ENCODE measurements at regions not wholly inside any gene's neighbourhood (a gene's known extent, or its start where the extent isn't known, plus 50 kb on each side); places are given as distances from the start of the nearest gene placed in this dataset.
"Not testable (repeated sequence)": the region's sequence is repeated elsewhere in the genome, so short reads cannot be mapped to it uniquely, and the experiment has no call there.

DNA sequence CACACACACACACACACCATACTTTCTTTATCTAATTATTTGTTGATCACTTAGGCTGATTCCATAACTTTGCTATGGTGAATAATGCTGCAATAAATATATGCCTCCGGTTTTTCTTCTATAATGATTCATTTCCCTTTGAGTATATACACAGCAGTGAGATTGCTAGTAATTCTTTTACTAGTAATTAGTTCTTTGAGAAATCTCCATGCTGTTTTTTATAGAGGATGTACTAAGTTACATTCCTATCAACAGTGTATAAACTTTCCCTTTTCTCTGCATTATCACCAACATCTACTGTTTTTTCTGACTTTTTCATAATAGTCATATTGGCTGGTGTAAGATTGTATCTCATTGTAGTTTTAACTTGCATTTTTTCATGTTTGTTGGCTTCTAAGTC lies 1405.1 kb downstream of the PCDH9 start:
- DNase-seq (ENCODE audit: low spot score): no peak

DNA sequence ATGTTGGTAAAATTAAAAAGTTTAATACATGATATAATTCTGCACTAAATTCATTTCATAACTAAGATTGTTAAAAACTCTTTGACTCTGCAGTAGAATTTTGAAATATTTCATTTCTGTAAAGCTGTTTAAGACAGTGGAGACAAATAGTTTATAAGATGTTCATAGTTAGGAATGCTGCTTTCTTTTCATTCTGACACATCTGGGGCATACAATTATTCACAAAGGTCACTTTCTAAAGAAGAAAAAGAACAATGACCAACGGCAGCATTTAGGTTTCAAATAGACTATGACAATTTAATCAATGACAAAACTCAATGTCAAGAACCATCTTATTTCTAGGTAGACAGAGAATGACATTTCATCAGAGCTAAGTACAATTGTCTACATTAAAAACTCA lies 1422.1 kb downstream of the PCDH9 start:
- no peak for DNase-seq (ENCODE audit: low spot score)

DNA sequence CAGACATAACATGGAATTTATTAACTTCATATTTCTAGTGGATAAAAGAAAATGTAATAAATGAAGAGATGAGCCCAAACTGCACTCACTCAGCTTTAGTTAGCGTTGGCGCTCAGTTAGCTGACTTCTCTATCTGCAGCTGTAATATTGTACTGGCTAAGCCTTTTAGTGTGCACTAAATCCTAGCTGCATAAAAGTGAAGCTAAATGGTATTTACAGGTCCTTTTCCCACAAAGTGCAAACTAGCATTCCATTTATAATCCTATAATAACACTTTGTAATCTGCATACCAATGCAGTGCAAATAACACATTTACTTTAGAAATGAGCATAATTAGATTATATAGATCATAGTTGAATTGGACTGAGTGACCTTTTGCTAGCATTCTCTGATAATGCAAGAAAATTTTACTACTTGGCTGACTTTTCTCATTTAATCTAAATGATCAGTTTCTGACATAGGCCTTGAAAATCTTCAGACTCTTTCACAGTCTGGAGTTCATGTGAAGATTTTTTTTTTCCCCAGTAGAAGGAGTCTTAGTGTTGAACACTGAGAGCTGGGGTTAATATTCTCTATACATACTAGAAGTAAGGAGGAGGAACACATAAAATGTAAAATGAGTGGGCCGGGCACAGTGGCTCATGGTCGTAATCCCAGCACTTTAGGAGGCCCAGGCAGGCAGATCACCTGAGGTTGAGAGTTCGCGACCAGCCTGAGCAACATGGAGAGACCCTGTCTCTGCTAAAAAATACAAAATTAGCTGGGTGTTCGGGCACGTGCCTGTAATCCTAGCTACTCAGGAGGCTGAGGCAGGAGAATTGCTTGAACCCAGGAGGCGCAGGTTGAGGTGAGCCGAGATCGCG lies 1426.4 kb downstream of the PCDH9 start:
- DNase-seq (ENCODE audit: low spot score): no peak

DNA sequence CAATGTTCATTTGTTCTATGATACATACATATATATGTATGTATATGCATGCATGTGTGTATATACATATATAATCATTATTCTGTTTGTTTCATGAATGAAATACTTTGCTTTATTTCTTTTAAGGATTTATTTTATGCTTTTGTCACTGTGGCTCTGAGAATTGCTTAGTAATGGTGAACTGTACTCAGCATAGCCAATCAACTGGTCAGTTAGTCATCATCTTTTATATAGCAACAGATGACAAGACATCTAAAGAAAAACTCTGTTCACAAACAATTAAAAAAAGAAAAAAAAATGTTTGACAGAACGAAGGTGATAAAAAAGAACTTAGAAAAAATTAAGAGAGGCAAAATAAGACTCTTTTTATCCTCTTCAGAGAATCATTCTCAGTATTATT lies 1440.3 kb downstream of the PCDH9 start:
- DNase-seq (ENCODE audit: low spot score): no peak

DNA sequence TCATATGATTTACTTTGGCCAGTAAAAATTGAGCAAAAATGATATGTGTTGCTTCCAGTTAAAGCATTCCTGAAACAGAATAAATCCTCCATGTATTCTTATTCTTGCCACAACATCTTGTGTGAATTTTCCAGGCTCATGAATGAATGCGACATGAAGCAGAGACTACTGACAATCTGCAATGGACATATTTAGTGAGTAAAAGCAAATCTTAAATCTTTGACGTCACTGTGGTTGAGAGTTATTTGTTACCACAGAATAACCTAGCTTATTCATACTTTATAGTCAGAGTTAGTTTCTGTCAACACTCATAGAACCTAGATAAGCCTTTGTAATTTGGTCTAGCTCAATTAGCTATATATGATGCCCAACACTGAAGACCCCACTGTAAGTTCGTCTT lies 1443.1 kb downstream of the PCDH9 start:
- no peak for DNase-seq (ENCODE audit: low spot score)

DNA sequence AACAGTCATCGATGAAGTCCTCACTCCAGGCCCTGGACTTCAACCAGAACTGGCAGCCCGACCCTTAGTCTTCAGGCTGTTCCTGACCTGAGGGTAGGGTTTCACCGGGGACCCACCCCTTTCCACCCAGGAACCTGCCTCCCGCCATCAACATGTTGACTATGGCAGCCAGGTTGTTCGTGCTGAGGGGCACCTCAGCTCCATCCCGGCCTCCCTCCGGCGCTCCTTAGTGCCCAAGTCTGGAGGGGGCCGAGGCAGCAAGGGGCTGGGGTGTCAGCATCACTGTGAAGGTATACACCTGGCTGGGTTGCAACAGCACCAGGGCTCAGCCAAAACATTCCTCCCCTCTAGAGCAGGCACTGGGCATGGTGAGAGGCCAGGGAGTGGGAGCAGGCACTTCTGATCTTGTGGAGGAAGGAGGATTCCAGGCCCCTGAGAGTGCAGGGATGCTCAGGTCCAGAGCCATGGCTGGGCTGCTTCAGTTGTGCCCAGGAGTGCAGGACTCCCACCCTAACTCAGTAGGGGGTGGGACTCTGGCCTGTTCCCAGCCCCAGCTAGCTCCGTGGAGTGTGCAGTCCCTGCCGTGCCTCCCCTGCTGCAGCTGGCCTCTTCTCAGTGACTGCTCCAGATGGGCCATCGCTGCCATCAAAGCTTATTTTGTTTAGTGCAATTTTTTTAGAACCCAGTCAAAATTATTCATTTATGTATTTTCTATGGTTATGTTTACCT lies 1445.9 kb downstream of the PCDH9 start:
- no peak for DNase-seq (ENCODE audit: low spot score)

DNA sequence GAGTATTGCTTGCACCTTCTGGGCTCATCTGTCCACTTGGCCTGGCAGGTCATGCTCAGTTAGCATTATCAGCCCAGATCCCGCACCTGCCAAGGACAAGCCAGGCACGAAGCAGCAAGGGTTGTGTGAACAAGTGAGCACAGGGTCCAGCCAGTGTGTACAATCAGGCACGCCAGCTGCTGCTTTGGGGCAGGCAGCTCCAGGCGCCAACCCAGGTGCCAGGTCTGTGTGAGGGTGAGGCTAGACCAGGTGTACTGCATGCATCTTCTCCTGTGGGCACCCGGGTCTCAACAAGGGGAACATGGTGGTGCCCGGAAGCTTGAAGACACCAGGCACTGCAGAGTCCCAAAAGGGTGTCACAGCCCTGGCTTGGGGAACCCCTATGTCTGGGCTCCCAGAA lies 1446.8 kb downstream of the PCDH9 start:
- no peak for DNase-seq (ENCODE audit: low spot score)

DNA sequence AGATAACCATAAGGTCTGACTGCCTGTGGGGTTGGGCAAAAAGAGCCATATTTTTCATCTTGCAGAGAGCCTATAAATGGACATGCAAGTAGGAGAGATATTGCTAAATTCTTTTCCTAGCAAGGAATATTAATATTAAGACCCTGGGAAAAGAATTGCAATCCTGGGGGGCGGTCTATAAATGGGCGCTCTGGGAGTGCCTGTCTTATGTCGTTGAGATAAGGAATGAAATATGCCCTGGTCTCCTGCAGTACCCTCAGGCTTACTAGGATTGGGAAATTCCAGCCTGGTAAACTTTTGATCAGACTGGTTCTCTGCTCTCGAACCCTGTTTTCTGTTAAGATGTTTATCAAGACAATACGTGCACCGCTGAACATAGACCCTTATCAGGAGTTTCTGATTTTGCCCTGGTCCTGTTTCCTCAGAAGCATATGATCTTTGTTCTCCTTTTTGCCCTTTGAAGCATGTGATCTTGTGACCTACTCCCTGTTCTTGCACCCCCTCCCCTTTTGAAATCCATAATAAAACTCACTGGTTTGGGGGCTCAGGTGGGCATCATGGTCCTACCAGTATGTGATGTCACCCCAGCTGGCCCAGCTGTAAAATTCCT lies 1458.3 kb downstream of the PCDH9 start:
- not testable (repeated sequence) for DNase-seq (ENCODE audit: low spot score)

DNA sequence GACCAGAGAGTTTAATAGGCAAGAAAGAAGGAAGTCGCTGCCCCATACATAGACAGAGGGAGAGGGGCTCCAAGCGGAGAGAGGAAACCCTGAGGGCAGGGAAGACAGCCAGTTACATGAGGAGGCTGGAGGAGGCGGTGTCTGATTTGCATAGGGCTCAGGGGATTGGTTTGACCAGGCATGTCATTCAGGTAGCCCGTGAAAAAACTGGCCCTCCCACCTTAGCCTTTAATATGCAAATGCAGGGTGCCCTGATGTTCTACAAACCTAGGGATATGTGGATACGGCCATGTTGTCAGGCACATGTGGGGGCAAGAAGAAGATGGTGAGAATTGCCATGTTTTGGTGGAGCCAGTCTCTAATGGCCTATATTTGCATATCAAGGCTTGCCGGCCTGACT lies 1461.6 kb downstream of the PCDH9 start:
- no peak for DNase-seq (ENCODE audit: low spot score)

DNA sequence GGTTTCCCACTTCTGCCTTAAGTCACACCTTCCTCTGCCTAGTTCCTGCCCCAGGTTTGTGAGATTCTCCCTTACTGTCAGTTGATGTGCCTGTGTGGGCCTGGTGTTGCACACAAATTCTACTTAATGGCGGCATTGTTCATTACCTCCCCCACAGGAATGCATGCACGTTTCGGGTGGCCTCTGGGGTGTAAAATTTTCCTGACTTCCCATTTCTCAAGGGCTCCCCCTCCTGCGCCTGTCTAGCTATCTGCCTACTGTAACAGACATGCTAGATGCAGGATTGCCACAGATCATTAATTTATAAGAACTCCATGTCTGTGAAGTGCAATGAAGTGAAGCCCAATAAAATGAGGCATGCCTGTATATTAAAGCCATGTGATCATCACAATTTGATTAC lies 1466.3 kb downstream of the PCDH9 start:
- no peak for DNase-seq (ENCODE audit: low spot score)

DNA sequence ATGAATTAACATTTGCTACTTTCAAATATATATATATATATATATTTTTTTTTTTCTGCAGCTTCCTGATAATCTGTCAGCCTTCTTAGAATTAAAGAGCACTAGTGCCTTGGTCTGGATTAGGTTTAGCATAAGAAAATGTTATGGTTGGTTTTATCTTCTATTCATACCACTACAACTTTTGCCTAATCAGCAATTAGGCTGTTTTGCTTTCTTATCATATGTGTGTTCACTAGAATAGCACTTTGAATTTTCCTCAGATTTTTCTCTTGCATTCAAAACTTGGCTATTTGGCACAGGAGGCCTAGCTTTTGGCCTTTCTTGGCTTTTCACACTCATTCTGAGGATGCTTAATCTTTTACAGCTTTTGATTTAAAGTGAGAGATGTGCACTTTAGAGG lies 1468.1 kb downstream of the PCDH9 start:
- no peak for DNase-seq (ENCODE audit: low spot score)

DNA sequence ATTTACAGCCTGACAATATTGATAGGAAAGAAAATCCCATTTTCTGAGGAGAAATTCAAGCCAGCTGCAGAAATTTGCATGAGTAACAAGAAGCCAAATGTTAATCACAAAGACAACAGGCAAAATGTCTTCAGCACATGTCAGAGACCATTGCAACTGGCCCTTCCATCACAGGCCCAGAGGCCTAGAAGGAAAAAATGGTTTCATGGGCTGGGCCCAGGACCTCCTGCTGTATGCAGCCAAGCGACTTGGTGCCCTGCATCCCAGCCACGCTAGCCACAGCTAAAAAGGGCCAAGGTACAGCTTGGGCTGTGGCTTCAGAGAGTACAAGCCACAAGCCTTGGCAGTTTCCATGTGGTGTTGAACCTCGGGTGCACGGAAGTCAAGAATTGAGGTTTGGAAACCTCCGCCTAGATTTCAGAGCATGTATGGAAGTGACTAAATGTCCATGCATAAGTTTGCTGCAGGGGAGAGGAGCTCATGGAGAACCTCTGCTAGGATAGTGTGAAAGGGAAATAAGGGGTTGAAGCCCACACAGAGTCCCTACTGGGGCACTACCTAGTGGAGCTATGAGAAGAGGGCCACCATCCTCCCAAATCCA lies 1474.0 kb downstream of the PCDH9 start:
- no peak for DNase-seq (ENCODE audit: low spot score)

DNA sequence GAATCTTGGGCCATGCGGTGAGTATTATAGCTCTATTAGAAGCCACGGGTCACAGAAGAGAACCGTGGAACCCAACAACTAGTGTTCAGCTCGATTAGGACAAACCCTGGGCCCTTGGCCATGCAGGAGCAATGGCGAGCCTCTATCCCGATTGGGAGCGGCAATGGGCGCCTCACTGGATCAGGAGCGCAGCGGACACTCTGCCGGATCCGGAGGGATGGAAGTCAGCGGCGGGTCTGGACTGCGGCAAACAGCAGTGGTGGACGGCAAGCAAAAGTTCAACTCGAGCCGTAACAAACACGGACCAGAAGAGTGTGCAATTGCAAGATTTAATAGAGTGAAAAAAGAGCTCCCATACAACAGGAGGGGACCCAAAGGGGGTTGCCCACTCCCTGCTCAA lies 1481.9 kb downstream of the PCDH9 start:
- DNase-seq (ENCODE audit: low spot score): no peak

DNA sequence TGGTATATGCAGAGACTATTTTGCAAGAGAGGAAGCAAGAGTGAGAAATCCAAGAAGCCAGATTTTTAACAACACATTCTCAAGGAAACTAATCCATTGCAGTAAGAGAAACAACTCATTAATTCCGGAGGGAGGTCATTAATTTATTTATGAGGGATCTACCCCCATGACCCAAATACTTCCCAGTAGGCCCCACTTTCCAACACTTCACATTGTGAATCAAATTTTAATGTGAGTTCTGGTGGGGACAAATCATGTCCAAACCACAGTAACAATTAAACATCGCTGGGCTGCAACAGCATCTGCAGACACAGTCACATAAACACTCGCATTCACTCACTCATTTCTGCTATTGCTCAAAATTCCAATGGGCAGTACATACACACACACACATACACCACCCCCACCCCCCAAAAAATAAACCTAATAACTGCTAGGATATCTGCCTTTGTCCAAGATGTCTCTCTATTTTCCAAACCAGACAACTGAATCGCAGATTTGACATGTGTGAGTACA lies 1483.7 kb downstream of the PCDH9 start:
- DNase-seq (ENCODE audit: low spot score): no peak

DNA sequence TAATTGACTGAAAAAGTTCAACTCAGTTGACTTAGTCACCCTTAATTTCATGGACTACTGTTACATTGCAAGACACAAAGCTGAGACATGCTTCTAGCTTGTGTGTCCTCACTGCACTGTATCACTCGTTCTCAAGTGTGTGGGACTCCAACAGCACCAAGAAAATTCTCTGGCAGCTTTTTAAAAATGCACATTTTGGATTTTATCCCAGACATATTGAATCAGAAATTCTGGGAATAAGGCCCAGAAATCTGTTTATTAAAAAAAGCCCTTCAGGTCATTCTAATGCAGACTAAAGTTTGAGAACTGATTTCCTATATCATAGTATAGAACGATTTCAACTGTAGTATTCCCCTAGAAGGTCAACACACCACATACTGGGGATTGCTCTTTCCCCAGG lies 1485.3 kb downstream of the PCDH9 start:
- DNase-seq (ENCODE audit: low spot score): no peak

DNA sequence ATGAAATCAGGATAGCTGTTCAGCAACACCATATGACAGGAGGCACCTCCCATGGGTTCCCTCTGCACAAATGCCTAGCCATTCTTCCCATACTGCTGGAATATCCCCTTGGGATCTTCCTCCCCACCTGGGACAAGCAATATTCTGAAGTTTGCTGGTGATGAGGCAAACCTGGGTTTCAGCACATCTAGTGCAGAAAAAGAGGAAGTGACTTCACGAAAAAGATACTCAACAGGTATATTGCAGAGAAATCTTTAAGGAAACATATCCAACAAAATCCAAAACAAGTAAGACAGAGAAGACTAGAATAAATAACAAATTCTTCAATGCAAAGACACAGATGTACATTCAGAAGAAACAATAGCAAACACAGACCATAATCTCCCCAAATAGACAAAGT lies 1497.0 kb downstream of the PCDH9 start:
- DNase-seq (ENCODE audit: low spot score): no peak

DNA sequence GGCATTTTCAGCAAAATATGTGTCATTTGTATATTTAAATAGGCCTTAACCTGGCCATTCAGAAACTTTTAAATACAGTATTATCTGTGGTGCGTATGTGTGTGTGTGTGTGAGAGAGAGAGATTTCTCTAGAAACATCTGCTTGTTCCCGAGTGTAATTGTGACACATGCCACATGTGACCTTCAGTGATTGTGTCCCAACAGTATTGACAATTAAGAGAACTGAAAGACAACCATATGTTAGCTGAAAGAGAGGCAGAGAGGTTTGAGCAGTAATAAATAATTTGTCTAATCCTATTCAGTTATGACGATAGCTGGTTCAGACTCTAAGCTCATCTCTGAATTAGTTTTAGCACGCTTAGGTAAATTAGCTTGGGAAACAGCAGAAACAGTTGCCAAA lies 1503.1 kb downstream of the PCDH9 start:
- no peak for DNase-seq (ENCODE audit: low spot score)

DNA sequence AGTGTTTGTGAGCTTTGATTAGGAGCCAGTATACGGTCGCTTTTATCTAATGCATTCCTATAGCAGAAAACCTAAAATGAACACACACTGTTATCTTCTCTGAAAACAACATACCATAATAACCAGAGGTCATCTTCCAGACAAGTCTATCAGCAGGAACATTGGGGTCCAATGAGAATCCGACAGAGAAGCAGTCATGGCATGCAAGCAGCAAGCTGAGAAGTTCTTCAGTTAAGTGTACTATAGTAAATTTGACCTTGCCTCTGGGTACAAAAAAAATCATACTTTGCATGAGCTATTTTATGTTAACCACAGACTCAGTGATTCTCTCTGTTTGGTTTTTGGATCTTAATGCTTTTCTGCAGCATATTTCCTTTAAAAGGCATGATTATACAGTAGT lies 1505.1 kb downstream of the PCDH9 start:
- no peak for DNase-seq (ENCODE audit: low spot score)

DNA sequence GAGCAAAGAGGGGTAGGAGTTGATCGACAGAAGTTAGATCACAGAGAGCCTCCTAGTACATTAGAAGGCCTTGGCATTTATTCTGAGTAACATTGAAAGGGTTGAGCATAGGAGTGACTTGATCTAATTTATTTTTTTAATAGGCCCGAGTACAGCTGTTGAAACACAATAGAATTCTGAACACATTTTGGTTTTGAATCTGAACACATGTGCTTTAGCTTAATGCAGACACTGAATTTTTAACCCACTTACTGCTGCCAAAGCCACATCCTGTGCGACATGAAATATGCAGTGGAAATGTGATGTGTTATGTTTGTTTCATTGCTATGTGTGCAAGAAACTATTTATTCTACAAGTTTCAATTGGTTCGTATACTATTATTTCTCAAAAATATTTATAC lies 1505.9 kb downstream of the PCDH9 start:
- no peak for DNase-seq (ENCODE audit: low spot score)

DNA sequence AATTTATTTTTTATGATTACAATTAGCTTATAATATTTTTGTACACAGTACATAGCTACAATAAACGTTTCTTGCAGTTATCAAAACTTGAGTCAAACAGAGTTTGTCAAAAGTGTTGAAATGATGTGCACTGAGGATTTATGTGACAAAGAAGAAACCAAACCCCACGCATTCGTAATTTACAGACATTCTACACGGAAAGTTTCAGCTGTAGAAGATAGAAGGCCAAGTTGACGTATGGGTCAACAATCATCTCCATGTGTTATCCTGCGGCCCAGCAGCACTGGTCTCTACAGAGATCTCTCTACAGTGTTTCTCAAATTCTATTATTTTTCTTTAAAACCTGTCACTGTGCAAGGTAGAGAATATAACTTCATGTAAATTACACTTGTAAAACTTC lies 1507.6 kb downstream of the PCDH9 start:
- no peak for DNase-seq (ENCODE audit: low spot score)

DNA sequence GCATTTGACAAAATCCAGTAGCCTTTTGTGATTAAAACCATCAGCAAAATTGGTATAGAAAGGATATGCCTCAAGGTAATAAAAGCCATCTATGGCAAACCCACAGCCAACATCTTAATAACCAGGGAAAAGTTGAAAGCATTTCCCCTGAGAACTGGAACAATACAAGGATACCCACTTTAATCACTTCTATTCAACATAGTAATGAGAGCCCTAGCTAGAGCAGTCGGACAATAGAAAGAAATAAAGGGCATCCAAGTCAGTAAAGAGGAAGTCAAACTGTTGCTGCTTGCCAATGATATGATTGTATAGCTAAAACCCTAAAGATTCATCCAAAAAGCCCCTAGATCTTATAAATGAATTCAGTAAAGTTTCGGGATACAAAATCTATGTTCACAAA lies 1510.3 kb downstream of the PCDH9 start:
- DNase-seq (ENCODE audit: low spot score): no peak

DNA sequence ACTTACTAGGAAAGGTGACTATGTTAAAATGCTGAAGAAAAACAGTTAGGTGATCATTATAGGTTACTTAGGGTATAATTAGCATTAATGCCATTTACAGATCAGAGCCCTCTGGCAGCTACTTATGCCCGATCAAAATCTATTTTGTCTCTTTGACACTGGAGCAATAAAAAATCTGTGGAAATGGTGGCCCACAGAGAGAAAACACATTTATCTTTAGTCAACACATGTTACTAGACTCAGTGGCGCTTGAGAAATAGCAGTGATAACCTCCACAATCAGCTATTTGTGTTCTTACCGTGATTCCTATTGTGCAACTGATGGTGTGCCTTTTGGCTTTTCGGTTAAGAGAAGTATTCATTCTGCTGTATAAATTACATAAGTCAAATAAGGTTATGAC lies 1519.6 kb downstream of the PCDH9 start:
- DNase-seq (ENCODE audit: low spot score): no peak

DNA sequence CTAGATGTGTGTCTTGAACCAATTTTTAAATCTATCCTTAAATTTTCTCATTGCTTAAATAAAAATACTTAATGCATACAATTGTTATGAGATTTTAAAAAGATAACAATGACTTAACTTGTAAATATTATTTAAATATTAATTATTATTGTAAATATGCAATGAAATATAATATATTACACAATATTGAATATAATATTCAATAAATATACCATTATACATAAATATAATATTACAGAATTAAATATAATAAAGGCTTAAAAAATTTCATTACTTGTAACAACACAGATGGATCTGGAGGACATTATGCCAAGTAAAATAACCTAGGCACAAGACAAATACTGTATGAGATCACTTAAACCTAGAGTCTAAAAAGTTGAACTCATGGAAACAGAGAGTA lies 1532.3 kb downstream of the PCDH9 start:
- DNase-seq (ENCODE audit: low spot score): no peak
